ENCODE measurements at regions not wholly inside any gene's neighbourhood (a gene's known extent, or its start where the extent isn't known, plus 50 kb on each side); places are given as distances from the start of the nearest gene placed in this dataset.
A peak's percentile ranks its signal among the peaks of the same experiment; 100 is the strongest.

- BruUV-seq (replicated peaks) = no TSS peak
- Histone ChIP-seq H3K4me1 (ENCODE audit: control insufficient read depth, extremely low read depth, insufficient read depth, low read length) (no peaks in the 10 kb centered on the region), H2AFZ (ENCODE audit: low read depth, low read length) (no peak overlapping the region), H3K4me2 (ENCODE audit: insufficient read depth, low read length) (no peak overlapping the region), H3K79me2 (ENCODE audit: control insufficient read depth, insufficient read depth, low read length) (no peaks in the 10 kb centered on the region), H3K9me1 (replicated peaks; ENCODE audit: control insufficient read depth, extremely low read depth, insufficient read depth, low read length) (no peaks in the 10 kb centered on the region), H3K27me3 (ENCODE audit: control insufficient read depth in 2 of 2, insufficient read depth in 2 of 2, low read length in 2 of 2) (no peaks in the 10 kb centered on the region), H4K20me1 (replicated peaks; ENCODE audit: control insufficient read depth, extremely low read depth, insufficient read depth, low read length) (no peaks in the 10 kb centered on the region), H3K9me3 (replicated peaks; ENCODE audit: control insufficient read depth, insufficient read depth, low read length) (no peaks in the 10 kb centered on the region), H3K27ac (ENCODE audit: insufficient read depth, low read depth, low read length) (no peak overlapping the region), H3K36me3 (ENCODE audit: control insufficient read depth in 2 of 2, extremely low read depth in 1 of 2, insufficient read depth in 2 of 2, low read length in 2 of 2) (no peaks in the 10 kb centered on the region), H3K4me3 (replicated peaks in 1 of 3; ENCODE audit: insufficient read depth in 1 of 3, low read depth in 1 of 3, low read length in 3 of 3) (no peak overlapping the region), H3K9ac (replicated peaks; ENCODE audit: extremely low read depth, insufficient read depth, low read length) (no peak overlapping the region)
- dilution Hi-C loops (cut with MboI; ENCODE audit: extremely low pct_ligation_motif_present, low sequenced_read_pairs) (no loop called here), intact Hi-C loops (cut with micrococcal nuclease) (loop anchor here (2.0 kb wide), 1 partner anchor 20 kb away; no protein-coding TSS in a partner anchor)
- DNase-seq (ENCODE audit: low read depth, low spot score) (peak; percentile 17), FAIRE-seq (peak; percentile 12)
- POLR2A ChIA-PET = no interaction called here
- CTCF ChIA-PET = interaction anchor here (2.6 kb wide), 1 partner anchor 30 kb away, joined by 8 read pairs; no protein-coding TSS in a partner anchor
- TF ChIP-seq CTCF (IDR thresholded peaks at IDR 0.05; ENCODE audit: extremely low read depth in 1 of 2, insufficient read depth in 1 of 2, low read depth in 1 of 2, low read length in 2 of 2) = no peak
- no peak for TF ChIP-seq JUN (IDR thresholded peaks at IDR 0.05; ENCODE audit: borderline replicate concordance, insufficient read depth, insufficient read length, low read depth)
- no peak for TF ChIP-seq POLR2AphosphoS5 (IDR thresholded peaks at IDR 0.05; ENCODE audit: insufficient read depth, low read depth, low read length)
- TF ChIP-seq FOS (IDR thresholded peaks at IDR 0.05; ENCODE audit: borderline replicate concordance, insufficient read depth, low read length) = no peak
- no peak for TF ChIP-seq MYC (IDR thresholded peaks at IDR 0.05; ENCODE audit: low read depth, low read length)
- no peak for TF ChIP-seq EZH2 (IDR thresholded peaks at IDR 0.05; ENCODE audit: borderline replicate concordance, low read depth, low read length, severe bottlenecking)
- TF ChIP-seq POLR2A (IDR thresholded peaks at IDR 0.05; ENCODE audit: low read depth, low read length) = no peak
- no peak for TF ChIP-seq MAX (IDR thresholded peaks at IDR 0.05; ENCODE audit: insufficient read depth, insufficient read length)
- no peak for TF ChIP-seq GATA2 (IDR thresholded peaks at IDR 0.05; ENCODE audit: insufficient read depth, insufficient read length, low read depth, low read length)
Measured at GRCh38 chr12:77354766-77355362, 289.5 kb upstream of the E2F7 start.

Measured in endothelial cell of umbilical vein (primary cell).